ENCODE measurements at regions not wholly inside any gene's neighbourhood (a gene's known extent, or its start where the extent isn't known, plus 50 kb on each side); places are given as distances from the start of the nearest gene placed in this dataset.
A peak's percentile ranks its signal among the peaks of the same experiment; 100 is the strongest.

DNA sequence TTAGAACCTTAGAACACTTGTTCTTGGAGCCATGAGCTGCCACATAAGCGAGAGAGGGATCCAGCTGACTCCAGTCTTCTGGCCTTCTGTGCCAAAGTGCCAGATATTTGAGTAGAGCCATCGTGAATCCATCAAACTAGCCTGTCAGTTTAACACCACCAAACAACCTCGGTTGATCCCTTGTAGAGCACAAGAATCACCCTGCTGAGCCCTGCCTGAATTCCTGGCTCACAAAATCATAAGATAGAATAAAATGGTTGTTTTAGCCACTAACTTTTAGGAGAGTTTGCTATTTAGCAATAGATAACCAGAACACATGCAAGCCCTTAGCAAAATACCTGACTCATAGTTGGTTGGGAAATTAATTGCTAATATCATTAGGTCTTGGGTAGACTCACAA lies 407.6 kb upstream of the PROK2 start:
- no peak for DNase-seq (ENCODE audit: low read depth)
- H3K4me3 ChIP-seq (ENCODE audit: low read depth, low read length), result no peak overlapping the region
- no peak for TF ChIP-seq CTCF (IDR thresholded peaks at IDR 0.05; ENCODE audit: insufficient read depth, low read depth, low read length, missing control alignments)

DNA sequence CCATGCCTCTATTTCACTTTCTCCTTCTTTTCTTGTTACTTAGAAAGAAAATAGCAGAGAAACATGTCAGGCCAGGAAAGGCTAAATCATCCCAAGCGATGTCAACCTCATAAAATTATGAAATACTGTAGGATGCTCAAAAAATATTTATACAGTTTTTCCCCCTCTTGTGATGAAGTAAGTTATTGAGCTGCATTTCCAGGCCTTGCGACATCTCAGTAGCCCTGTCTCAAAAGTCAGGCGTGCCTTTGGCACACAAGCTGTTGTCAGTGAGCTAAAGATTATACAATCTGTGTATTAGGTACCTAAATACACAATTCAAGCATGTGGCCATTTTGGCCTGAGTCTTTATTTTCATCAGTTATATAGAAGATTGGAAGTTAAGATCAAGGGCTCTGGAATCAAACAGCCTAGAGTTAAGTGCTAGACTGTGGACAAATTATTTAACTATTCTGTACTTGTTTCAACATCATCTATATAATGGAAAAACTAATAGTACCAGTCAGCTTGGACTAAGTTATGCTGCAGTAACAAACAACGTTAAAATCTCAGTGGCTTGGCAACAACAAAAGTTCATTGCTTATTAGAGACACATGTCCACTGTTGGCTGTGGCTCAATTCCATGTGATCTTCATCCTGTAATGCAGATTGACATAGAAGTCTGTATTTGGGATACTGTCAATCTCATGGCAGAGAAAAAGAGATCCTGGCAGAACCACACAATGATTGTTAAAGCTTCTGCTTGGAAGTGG lies 406.4 kb upstream of the PROK2 start:
- TF ChIP-seq CTCF (IDR thresholded peaks at IDR 0.05; ENCODE audit: insufficient read depth, low read depth, low read length, missing control alignments), result no peak
- DNase-seq (ENCODE audit: low read depth), result no peak
- no peak overlapping the region for H3K4me3 ChIP-seq (ENCODE audit: low read depth, low read length)

GRCh38 chr3:72190050-72190449 lies 405.1 kb upstream of the PROK2 start:
- no peak overlapping the region for H3K4me3 ChIP-seq (ENCODE audit: low read depth, low read length)
- no peak for DNase-seq (ENCODE audit: low read depth)
- TF ChIP-seq CTCF (IDR thresholded peaks at IDR 0.05; ENCODE audit: insufficient read depth, low read depth, low read length, missing control alignments), result no peak

DNA sequence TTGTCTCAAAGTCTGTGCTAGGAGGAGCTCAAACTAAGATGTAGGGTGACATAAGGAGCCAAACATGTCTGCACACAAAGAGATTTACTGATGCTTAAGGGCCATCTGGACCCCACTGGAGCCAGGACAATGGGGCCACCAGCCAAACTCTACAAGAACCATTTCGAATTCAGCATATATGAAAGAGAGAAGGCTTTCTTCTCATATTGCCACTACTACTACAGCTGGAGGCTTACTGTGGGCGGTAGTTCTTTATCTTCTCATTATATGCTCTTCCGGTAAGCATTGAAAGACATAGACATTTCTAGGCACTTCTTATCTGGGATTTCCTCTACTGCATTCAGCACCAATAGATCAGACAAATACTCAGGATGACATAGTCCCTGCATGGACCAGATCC lies 404.4 kb upstream of the PROK2 start:
- TF ChIP-seq CTCF (IDR thresholded peaks at IDR 0.05; ENCODE audit: insufficient read depth, low read depth, low read length, missing control alignments), result no peak
- no peak overlapping the region for H3K4me3 ChIP-seq (ENCODE audit: low read depth, low read length)
- DNase-seq (ENCODE audit: low read depth), result no peak

DNA sequence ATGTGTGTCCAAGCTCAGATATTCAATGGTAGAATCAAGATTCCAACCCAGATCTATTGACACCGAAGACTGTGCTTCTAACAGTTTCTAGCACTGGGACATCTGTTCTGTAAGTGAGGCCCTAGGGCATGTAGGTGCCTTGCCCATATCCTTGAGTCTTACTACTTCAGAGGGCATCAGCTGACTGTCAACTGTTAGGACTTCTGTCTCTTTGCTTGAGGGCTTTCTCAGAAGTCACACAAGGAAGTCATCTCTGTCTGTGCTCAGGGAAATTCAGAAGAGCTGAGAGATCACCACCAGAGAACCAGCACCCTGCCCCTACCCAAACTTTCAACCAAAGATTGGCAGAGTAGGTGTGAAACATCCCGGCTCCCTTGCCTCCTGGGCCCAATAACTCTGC lies 403.6 kb upstream of the PROK2 start:
- DNase-seq (ENCODE audit: low read depth), result no peak
- H3K4me3 ChIP-seq (ENCODE audit: low read depth, low read length), result no peak overlapping the region
- no peak for TF ChIP-seq CTCF (IDR thresholded peaks at IDR 0.05; ENCODE audit: insufficient read depth, low read depth, low read length, missing control alignments)

DNA sequence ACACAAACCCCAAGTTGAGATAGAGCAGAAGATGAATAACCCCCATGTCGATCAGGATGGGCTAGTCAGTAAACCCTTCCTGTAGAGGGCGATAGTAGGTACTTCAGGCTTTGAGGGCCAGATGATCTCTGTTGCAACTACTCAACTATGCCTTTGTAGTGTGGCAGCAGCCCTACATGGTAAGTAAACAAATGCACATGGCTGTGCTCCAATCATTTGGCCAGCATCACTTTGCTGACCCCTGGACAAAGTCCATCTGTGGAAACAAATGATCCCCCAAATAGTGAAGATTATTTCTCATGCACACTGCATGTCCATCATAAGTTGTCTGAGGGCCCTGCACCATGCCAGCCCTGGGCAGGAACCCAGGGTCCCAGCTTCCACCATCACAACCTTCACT lies 402.2 kb upstream of the PROK2 start:
- TF ChIP-seq CTCF (IDR thresholded peaks at IDR 0.05; ENCODE audit: insufficient read depth, low read depth, low read length, missing control alignments), result peak; percentile 15
- DNase-seq (ENCODE audit: low read depth), result peak; percentile 46
- no peak overlapping the region for H3K4me3 ChIP-seq (ENCODE audit: low read depth, low read length)

GRCh38 chr3:72186400-72186855 lies 401.5 kb upstream of the PROK2 start:
- no peak overlapping the region for H3K4me3 ChIP-seq (ENCODE audit: low read depth, low read length)
- DNase-seq (ENCODE audit: low read depth), result no peak
- no peak for TF ChIP-seq CTCF (IDR thresholded peaks at IDR 0.05; ENCODE audit: insufficient read depth, low read depth, low read length, missing control alignments)

Measured in GM12865 (cell line).